GM12891 (cell line): ENCODE measurements at regions not wholly inside any gene's neighbourhood (a gene's known extent, or its start where the extent isn't known, plus 50 kb on each side); places are given as distances from the start of the nearest gene placed in this dataset.

Experiments
- DNase-seq: peaks from one replicate; pipeline ENCODE4 v3.0.0; 2011; ENCODE audit warnings: low spot score; ENCODE audit not compliant: insufficient read length
- FAIRE-seq: peaks from 2 replicates; lab custom pipeline; 2011; peaks lifted over from hg19 to GRCh38; lab: Jason Lieb, UNC
- PAX5 ChIP-seq: IDR thresholded peaks from 2 replicates; pipeline ENCODE4 v1.6.1; 2011; ENCODE audit warnings: low read length, moderate library complexity, mild to moderate bottlenecking; ENCODE audit not compliant: insufficient read depth, severe bottlenecking
- POLR2A ChIP-seq: IDR thresholded peaks from 2 replicates; pipeline ENCODE4 v1.6.1; 2011; ENCODE audit warnings: low read depth, low read length, control low read depth
- POLR2AphosphoS5 ChIP-seq: IDR thresholded peaks from 2 replicates; pipeline ENCODE4 v1.6.1; 2011; ENCODE audit warnings: low read depth, low read length, control low read depth
- POU2F2 ChIP-seq: IDR thresholded peaks from 2 replicates; pipeline ENCODE4 v1.6.1; 2011; ENCODE audit warnings: low read depth, mild to moderate bottlenecking, control low read depth, low read length, moderate library complexity
- SPI1 ChIP-seq: IDR thresholded peaks from 2 replicates; pipeline ENCODE4 v1.6.1; 2011; ENCODE audit warnings: low read depth, low read length, control low read depth
- TAF1 ChIP-seq: IDR thresholded peaks from 2 replicates; pipeline ENCODE4 v1.6.1; 2011; ENCODE audit warnings: low read depth, low read length, control low read depth

DNA sequence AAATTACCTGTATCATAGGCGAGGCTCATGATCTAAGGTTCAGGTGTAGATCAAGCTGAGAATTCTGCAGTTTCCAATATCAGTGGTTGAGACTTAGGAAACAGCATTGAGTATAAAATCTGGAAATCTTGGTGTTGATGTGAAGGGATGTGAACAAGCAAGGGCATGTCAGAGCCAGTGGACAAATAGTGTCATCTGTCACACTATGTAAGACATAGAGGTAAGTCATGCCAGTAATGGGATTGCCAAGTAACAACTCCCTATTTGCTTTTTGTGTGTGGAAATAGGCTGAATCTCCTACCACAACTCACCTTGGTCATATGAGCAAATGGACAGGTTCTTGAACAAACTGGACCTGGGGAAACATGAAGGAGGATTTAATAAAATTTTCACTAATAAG lies 334.5 kb upstream of the EMCN start:
- DNase-seq (no peak), FAIRE-seq (no peak)
- TF ChIP-seq SPI1 (no peak), PAX5 (no peak), POLR2A (no peak), POU2F2 (no peak), POLR2AphosphoS5 (no peak), TAF1 (no peak)

DNA sequence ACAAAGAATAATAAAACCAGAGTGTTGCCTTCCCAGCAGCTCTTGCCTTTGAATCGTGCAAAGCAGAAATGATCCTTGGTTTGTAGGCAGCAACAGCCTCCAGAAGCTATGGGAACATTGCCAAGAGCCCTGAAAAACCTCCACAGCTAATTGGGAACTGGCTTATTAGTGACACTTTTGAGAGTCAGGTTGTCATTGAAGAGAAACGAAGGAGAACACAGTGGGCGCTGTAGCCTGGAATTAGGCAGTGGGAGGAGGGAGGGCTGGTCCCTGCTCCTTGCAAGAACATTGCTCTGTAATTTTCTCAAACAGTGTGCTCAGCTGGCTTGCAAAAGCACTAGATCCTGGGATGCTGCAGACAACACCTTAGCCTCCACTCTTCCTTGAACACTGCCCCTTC lies 331.5 kb upstream of the EMCN start:
- FAIRE-seq = no peak
- DNase-seq = no peak
- TF ChIP-seq SPI1 (no peak), PAX5 (no peak), TAF1 (no peak), POU2F2 (no peak), POLR2AphosphoS5 (no peak)

DNA sequence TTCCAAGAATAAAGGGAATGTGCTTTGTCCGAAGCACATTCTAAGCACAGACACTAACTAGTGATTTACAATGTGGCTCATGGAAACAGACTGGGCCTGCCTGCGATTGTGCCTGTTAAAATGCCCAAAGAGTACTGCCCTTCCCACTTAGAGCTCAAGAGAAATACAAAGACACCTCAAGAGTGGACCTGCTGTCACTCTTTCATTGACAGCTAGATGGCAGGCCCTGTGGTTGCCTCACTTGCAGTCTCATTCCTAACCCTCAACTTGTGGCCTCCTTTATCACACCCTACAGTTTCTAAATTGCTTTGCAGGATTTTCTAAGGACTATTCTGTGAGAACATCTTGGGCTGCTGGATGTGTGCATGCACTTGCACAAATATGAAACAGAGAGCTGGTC lies 331.0 kb upstream of the EMCN start:
- TF ChIP-seq SPI1 (no peak), POLR2AphosphoS5 (no peak), POLR2A (no peak), POU2F2 (no peak), TAF1 (no peak), PAX5 (no peak)
- no peak for FAIRE-seq
- DNase-seq = no peak

DNA sequence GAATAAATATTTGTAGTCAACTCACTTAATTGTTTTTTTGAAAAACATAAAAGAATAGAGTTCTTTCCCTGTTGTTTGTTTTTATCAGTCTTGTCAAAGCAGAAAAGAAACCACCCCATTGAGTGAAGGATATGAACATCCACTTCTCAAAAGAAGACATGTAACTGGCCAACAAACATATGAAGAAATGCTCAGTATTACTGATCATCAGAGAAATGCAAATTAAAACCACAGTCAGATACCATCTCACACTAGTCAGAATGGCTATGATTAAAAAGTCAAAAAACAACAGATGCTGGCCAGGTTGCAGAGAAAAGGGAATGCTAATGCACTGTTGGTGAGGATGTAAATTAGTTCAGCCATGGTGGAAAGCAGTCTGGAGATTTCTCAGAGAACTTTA lies 326.1 kb upstream of the EMCN start:
- DNase-seq (no peak), FAIRE-seq (no peak)
- no peak for TF ChIP-seq POLR2AphosphoS5
- no peak for TF ChIP-seq TAF1
- no peak for TF ChIP-seq SPI1
- TF ChIP-seq POU2F2 = no peak
- no peak for TF ChIP-seq POLR2A
- no peak for TF ChIP-seq PAX5

- FAIRE-seq = no peak
- no peak for DNase-seq
- no peak for TF ChIP-seq PAX5
- TF ChIP-seq POLR2A = no peak
- TF ChIP-seq POLR2AphosphoS5 = no peak
- TF ChIP-seq TAF1 = no peak
- TF ChIP-seq SPI1 = no peak
- no peak for TF ChIP-seq POU2F2
These were observed 325.0 kb upstream of the EMCN start for GRCh38 chr4:100842856-100843255.

DNA sequence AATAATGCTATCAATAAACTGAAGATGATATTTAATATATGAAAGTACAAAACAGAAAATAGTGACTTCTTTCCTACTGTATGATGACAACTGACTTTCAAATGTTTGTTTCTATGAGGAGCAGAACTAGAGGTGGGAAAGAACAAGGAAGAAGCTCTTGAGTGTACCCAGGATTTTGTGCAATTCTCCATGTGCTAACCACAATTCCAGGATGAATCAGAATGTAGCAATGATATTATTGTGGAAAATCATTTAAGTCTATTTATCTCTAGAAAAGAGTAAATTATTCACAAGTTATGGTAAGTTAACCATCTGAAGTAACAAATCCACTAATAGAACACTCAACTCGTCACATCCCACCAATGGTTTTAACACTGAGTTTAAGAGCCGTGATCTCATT lies 324.1 kb upstream of the EMCN start:
- FAIRE-seq = no peak
- no peak for TF ChIP-seq TAF1
- no peak for TF ChIP-seq POLR2AphosphoS5
- no peak for TF ChIP-seq POLR2A
- no peak for TF ChIP-seq SPI1
- no peak for TF ChIP-seq POU2F2

GRCh38 chr4:100839712-100840111 lies 321.9 kb upstream of the EMCN start:
- DNase-seq (no peak), FAIRE-seq (no peak)

More for the DNA sequence above, 324.1 kb upstream of the EMCN start:
- no peak for DNase-seq

DNA sequence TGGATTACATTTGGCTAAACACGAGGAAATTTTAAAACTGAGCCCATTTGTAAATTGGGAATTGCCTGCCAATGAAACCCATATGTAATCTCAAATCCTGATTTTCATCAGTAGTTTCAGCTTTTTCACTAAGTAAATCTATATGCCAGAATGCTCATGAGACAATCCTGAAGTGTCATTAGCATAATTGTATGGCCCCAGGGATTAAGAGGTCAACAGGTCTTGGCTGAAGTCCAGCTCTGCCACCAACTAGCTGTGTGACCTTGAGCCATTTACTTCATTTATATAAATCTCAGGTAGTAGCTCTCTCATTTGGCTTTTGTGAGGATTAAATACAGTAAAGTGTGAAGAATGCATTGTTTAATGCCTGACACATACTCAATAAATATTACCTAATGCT lies 320.5 kb upstream of the EMCN start:
- TF ChIP-seq POLR2A (no peak), SPI1 (no peak), POLR2AphosphoS5 (no peak), TAF1 (no peak), POU2F2 (no peak), PAX5 (no peak)
- FAIRE-seq (no peak), DNase-seq (no peak)

More at GRCh38 chr4:100839712-100840111, 321.9 kb upstream of the EMCN start:
- TF ChIP-seq POLR2AphosphoS5 = no peak
- TF ChIP-seq POLR2A = no peak
- no peak for TF ChIP-seq PAX5
- TF ChIP-seq SPI1 = no peak
- no peak for TF ChIP-seq TAF1
- TF ChIP-seq POU2F2 = no peak

DNA sequence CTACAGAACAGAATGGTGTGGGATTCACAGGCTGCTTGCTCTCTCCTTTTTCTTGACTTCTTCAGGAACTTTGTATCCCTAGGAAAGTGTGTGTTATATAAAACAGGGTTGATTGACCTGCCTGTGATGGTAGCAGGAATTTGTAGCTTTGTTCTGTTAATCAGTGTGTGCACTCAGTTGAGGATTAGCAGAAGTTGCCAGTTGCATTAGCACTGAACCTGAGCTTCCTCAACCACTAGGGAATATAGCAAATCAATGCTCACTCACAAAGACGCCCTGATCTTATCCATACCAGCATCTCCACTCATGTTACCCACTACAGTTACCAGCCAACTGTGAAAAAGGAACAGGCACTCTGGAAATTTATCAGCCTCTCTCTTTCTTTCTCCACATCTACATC lies 319.1 kb upstream of the EMCN start:
- DNase-seq (no peak), FAIRE-seq (no peak)
- TF ChIP-seq TAF1 = no peak
- no peak for TF ChIP-seq POU2F2
- TF ChIP-seq POLR2AphosphoS5 = no peak
- no peak for TF ChIP-seq POLR2A
- TF ChIP-seq SPI1 = no peak
- no peak for TF ChIP-seq PAX5

GRCh38 chr4:100834616-100835015 lies 316.8 kb upstream of the EMCN start:
- TF ChIP-seq PAX5 (no peak), POLR2AphosphoS5 (no peak), TAF1 (no peak), POLR2A (no peak), SPI1 (no peak), POU2F2 (no peak)
- FAIRE-seq (no peak), DNase-seq (no peak)
